Cardiac fibroblast (primary cell): ENCODE measurements at regions not wholly inside any gene's neighbourhood (a gene's known extent, or its start where the extent isn't known, plus 50 kb on each side); places are given as distances from the start of the nearest gene placed in this dataset.

Source experiments
- DNase-seq, 2 donors: peaks; one replicate each; pipeline versions ENCODE4 v3.0.0 to v3.0.0-alpha.2; 2010; ENCODE audit warnings: low read depth in 2 of 2
- H3K4me3 ChIP-seq, 2 donors: replicated peaks in 1 of 2; 1 replicate in 1 of 2; 2 replicates in 1 of 2; pipeline ENCODE4 v1.5.1; 2011; ENCODE audit warnings: low read depth in 2 of 2, low read length in 2 of 2, mild to moderate bottlenecking in 2 of 2, moderate library complexity in 1 of 2
- TF ChIP-seq, protein P1 (sequence below): IDR thresholded peaks from one replicate; pipeline ENCODE4 v1.5.1; 2011; ENCODE audit warnings: low read depth, mild to moderate bottlenecking, low read length, inconsistent platforms

GRCh38 chr2:163348857-163349380, 386.9 kb downstream of the FIGN start:
- peak; percentile 79 to 84 for DNase-seq
- TF ChIP-seq, protein P1, sequence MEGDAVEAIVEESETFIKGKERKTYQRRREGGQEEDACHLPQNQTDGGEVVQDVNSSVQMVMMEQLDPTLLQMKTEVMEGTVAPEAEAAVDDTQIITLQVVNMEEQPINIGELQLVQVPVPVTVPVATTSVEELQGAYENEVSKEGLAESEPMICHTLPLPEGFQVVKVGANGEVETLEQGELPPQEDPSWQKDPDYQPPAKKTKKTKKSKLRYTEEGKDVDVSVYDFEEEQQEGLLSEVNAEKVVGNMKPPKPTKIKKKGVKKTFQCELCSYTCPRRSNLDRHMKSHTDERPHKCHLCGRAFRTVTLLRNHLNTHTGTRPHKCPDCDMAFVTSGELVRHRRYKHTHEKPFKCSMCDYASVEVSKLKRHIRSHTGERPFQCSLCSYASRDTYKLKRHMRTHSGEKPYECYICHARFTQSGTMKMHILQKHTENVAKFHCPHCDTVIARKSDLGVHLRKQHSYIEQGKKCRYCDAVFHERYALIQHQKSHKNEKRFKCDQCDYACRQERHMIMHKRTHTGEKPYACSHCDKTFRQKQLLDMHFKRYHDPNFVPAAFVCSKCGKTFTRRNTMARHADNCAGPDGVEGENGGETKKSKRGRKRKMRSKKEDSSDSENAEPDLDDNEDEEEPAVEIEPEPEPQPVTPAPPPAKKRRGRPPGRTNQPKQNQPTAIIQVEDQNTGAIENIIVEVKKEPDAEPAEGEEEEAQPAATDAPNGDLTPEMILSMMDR, result no peak
- peak overlapping the region in 1 of 2 donors; percentile 25 for H3K4me3 ChIP-seq

DNA sequence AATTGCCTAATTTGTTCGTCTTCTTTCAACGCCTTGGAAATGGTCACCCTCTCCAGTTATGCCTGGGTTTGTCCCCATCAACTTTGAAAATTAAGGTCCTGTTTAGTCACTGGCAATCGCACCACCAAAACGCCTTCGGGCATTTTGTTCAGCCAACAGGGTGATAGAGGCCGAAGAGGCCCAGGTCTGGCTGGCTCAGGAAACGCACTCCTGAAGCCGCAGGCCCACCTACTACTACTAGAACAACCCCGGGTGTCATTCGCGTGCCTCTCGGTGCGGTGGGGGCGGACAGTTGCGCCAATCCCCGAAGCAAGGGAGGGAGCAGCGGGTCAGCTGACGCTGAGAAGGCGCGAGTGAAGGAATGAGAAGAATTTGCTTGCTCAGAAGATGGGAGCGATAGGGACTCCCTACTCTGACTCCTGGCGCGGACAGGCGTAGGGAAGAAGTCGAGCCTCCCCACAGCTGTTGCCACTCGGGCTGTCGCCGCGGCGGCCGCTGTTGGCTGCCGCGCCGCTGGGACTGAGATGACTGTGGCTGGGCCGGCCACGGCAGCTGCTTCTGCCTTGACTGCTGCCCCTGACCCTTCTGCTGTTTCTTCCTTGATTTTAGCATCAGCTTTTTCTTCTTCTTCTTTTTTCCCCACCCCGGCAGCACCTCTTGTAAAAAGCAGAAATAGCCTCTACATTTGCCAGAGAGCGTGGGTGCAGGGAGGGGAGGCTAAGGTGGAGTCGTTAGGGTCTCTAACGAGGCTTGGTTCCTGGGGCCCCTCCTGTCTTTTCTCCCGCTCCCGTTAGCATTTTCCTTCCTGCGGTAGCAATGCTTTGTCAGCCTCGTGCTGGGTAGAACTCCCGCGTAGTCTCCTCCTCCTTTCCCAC, 387.6 kb downstream of the FIGN start:
- peak overlapping the region; percentile 25 to 34 for H3K4me3 ChIP-seq
- TF ChIP-seq, protein P1, result no peak
- DNase-seq, result peak; percentile 92 to 95

GRCh38 chr2:163345795-163346573, 389.8 kb downstream of the FIGN start:
- DNase-seq, result peak; percentile 64 to 76
- H3K4me3 ChIP-seq, result no peak overlapping the region
- TF ChIP-seq, protein P1, result peak; percentile 73

GRCh38 chr2:163343316-163343715, 392.5 kb downstream of the FIGN start:
- DNase-seq, result no peak
- TF ChIP-seq, protein P1, result no peak
- H3K4me3 ChIP-seq, result no peak overlapping the region

- H3K4me3 ChIP-seq, result no peak overlapping the region
- TF ChIP-seq, protein P1, result no peak
- DNase-seq, result peak; percentile 38 to 69
These were observed 394.4 kb downstream of the FIGN start for GRCh38 chr2:163341426-163341825.

DNA sequence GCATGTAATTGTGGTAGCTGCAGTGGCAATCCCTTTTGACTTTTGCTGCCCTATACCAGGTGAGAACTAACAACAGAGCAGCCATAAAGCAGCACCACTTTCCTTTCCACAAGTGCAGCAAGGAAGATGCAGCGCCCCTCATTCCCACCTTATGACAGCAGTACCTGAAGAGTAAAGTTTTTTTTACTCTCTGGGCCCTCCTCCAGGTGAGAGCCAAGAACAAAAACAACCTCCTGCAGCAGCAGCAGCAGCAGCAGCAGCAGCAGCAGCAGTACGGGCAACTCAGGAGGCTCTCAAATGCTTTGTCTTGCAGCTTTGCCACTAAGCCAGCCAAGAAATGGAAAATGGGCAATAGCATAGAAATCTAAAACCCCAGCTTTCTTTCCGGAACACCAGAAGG, 397.5 kb downstream of the FIGN start:
- TF ChIP-seq, protein P1, result no peak
- DNase-seq, result no peak
- H3K4me3 ChIP-seq, result no peak overlapping the region
